ENCODE measurements at regions not wholly inside any gene's neighbourhood (a gene's known extent, or its start where the extent isn't known, plus 50 kb on each side); places are given as distances from the start of the nearest gene placed in this dataset.

DNA sequence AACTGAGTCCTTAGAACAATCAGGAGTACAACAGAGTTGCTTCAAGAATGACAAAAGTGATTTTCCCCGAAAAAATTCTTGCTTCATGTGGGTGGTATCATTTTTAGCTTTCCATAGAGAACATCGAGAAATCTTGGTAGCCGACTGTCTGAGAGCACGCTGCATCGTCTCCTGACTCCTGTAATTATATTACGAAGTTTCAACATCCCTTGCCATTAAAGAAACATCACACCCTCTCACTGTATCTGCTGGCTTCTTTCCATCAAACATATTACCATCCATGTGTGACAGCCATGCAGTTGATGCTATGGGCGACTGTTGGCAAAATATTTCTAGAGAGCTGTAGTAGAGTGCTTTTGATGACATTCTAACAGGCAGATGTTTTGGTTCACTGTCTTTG, 311.2 kb downstream of the CMPK2 start:
- TF ChIP-seq, protein P1, sequence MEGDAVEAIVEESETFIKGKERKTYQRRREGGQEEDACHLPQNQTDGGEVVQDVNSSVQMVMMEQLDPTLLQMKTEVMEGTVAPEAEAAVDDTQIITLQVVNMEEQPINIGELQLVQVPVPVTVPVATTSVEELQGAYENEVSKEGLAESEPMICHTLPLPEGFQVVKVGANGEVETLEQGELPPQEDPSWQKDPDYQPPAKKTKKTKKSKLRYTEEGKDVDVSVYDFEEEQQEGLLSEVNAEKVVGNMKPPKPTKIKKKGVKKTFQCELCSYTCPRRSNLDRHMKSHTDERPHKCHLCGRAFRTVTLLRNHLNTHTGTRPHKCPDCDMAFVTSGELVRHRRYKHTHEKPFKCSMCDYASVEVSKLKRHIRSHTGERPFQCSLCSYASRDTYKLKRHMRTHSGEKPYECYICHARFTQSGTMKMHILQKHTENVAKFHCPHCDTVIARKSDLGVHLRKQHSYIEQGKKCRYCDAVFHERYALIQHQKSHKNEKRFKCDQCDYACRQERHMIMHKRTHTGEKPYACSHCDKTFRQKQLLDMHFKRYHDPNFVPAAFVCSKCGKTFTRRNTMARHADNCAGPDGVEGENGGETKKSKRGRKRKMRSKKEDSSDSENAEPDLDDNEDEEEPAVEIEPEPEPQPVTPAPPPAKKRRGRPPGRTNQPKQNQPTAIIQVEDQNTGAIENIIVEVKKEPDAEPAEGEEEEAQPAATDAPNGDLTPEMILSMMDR (IDR thresholded peaks at IDR 0.05) = no peak

DNA sequence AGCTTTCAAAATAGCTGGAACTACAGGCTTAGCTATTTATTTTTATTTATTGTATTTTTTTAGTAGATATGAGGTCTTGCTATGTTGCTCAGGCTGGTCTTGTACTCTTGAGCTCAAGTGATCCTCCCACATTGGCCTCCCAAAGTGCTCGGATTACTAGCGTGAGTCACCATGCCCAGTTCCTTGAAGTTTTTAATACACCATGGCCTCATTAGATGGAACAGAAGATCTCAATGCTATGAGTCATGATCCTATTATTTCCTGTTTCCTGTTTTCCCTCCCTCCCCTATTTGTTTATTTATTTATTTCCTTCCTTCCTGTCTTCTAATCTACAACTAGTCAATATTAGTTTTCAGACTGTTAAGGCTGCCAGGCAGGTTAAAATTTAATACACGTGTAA, 309.0 kb downstream of the CMPK2 start:
- TF ChIP-seq, protein P1 (IDR thresholded peaks at IDR 0.05) = no peak

DNA sequence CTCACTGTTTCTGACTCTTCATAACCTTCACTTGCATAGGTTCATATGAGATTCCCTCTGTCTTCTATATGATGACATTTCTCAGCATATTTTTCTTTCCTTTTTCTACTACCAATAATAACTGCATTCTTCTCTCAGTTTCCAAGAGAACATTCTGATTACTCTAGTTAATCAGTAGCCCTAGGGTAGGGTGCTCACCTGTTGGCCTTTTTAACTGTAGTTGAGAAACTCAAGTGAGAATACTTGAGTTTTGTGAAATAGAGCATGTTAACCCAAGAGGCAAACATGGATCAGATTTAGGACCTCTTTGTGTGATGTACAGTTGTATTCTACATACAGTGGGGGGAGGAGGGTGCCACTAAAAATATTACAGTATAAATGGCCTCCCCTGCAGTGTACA, 308.0 kb downstream of the CMPK2 start:
- TF ChIP-seq, protein P1 (IDR thresholded peaks at IDR 0.05) = no peak

DNA sequence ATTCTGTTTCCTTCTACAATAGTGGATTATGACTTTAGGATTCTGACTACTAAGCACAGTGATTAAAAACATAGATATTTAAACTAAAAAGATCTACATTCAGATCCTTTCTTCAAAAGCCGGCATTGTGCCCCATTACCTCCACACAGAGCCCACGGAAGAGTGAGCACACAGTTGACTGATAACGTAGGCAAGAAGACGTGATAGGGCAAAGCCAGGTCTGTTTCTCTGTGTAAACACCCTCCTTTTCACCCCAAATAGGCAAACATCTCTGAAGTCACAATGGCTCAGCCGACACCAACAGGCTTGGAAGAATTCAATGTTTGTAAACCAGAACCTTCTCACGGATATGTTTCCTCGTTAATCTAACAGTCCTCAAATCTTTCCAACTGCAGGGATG, 302.9 kb downstream of the CMPK2 start:
- TF ChIP-seq, protein P1 (IDR thresholded peaks at IDR 0.05) = no peak

DNA sequence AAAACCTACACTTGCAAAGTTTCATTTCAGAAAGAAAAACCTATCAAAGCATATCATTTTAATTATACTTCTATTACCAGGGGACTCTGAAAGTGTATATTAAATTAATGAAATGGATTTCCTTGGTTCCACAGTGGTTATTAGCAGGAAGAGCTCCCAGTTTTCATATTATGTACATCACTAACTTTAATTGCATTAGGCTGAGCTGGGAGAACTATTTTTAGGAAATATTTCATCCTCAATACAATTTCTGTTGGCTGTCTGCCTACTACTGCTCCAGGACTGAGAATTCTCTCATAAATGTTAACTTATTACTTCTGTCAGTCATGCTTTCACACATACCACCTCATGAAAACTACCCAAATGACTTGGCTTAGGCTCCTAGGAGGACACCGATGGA, 301.4 kb downstream of the CMPK2 start:
- TF ChIP-seq, protein P1 (IDR thresholded peaks at IDR 0.05) = no peak

DNA sequence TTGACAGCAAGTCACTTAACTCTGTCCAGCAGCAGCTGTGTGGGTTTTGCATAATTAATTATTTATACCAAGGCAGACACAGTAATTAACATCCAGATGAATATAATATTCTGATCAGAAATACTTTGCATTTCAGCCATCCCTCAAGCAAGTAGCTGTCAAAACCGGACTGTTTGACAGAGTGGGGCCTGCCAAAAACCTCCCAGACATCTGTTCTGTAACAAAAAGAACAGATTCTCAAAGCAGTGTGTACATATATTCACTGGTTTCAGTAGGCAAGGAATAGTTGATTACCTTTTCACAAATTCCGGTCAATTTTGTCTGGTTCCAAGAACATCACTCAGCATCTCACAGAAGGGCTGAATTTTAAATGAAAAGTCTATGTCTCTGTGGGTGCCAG, 291.6 kb downstream of the CMPK2 start:
- TF ChIP-seq, protein P1 (IDR thresholded peaks at IDR 0.05) = no peak

DNA sequence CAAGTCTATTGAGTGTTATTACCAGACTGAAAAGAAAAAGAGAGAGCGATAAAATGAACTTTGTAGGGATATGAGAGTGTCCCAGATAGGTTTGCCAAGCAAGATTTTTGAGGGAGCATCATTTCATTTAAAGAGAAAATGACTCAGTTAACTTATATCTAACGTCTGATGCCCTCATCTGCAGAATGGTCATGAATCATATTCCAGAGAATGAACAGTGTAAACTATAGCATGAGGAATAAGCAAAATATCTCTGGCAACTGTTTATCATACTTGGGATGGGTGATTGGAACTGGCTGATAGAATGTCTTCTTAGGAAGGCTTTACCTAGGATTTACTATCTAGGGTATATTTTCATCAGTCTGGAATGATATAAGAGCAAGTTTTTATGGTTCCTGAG, 289.4 kb downstream of the CMPK2 start:
- TF ChIP-seq, protein P1 (IDR thresholded peaks at IDR 0.05) = no peak

DNA sequence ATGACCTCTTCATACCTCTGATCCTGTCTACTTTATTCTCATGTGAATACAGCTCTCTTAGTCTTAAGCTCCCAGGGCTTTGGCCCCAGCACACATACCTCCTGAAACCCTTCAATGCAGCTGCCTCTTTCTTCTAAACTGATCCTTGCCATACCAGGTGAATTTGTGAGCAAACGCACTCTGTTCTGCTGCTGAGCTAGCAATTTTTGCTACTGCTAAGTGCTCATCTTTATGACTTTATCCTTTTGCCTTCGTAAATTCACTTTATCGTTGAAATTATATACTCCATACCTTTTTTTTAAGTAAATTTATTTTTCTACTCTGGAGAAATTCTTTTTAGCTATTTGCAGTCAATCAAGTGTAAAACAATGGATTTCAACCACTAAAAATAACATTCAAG, 287.7 kb downstream of the CMPK2 start:
- TF ChIP-seq, protein P1 (IDR thresholded peaks at IDR 0.05) = no peak

Measured in LNCAP (cell line).